Gastroesophageal sphincter (tissue), 4 donors: ENCODE measurements at regions not wholly inside any gene's neighbourhood (a gene's known extent, or its start where the extent isn't known, plus 50 kb on each side); places are given as distances from the start of the nearest gene placed in this dataset.
"Not testable (repeated sequence)": the region's sequence is repeated elsewhere in the genome, so short reads cannot be mapped to it uniquely, and the experiment has no call there.

ENCODE experiments used
- ATAC-seq: fragments of 150-250 bp; one replicate; pipeline ENCODE4 v1.9.1; 2016; ENCODE audit warnings: mild to moderate bottlenecking, moderate library complexity
- H3K27ac ChIP-seq, 4 donors: fragments of 200-600 bp; sonication (generic) in 3 of 4; 1 replicate in 3 of 4; 2 replicates in 1 of 4; pipeline ENCODE4 v1.5.1; 2016 to 2019
- H3K27me3 ChIP-seq: fragments of 200-600 bp; sonication (generic); one replicate; pipeline ENCODE4 v1.5.1; 2019
- H3K36me3 ChIP-seq, 2 donors: fragments of 200-600 bp; sonication (generic); one replicate each; pipeline ENCODE4 v1.5.1; 2019; ENCODE audit warnings: control low read depth in 1 of 2
- H3K4me1 ChIP-seq, 3 donors: fragments of 200-600 bp; sonication (generic); 1 replicate in 2 of 3; 2 replicates in 1 of 3; pipeline ENCODE4 v1.5.1; 2016 to 2019; ENCODE audit warnings: control low read depth in 2 of 3
- H3K4me3 ChIP-seq, 2 donors: fragments of 200-600 bp; sonication (generic); one replicate each; pipeline ENCODE4 v1.5.1; 2019; ENCODE audit warnings: mild to moderate bottlenecking in 1 of 2, moderate library complexity in 1 of 2
- H3K9me3 ChIP-seq, 3 donors: fragments of 200-600 bp; sonication (generic); one replicate each; pipeline ENCODE4 v1.5.1; 2017 to 2019; ENCODE audit warnings: control low read depth in 2 of 3
- EP300 ChIP-seq: sonication (generic); formaldehyde crosslinking; IDR thresholded peaks from one replicate; pipeline ENCODE4 v1.6.1; 2017; ENCODE audit warnings: antibody characterized with exemption, mild to moderate bottlenecking
- POLR2A ChIP-seq, 2 donors: fragments of 450-650 bp; IDR thresholded peaks; one replicate each; pipeline ENCODE4 v1.6.1; 2017; ENCODE audit warnings: antibody characterized with exemption in 2 of 2, mild to moderate bottlenecking in 2 of 2, moderate library complexity in 1 of 2
- POLR2AphosphoS5 ChIP-seq: sonication (generic); formaldehyde crosslinking; IDR thresholded peaks from one replicate; pipeline ENCODE4 v1.6.1; 2017; ENCODE audit warnings: antibody characterized with exemption
- WGBS, 2 donors: methylation state at CpG; one replicate each; pipeline ENCODE4 v1.1.5; 2018; ENCODE audit warnings: low coverage in 1 of 2; 5-methylcytosine and 5-hydroxymethylcytosine counted together
- TF ChIP-seq, protein P1 (sequence below), 4 experiments: fragments of 200-600 bp in 2 of 4; fragments of 450-650 bp in 2 of 4; sonication (generic) in 1 of 4; IDR thresholded peaks; one replicate each; pipeline ENCODE4 v1.5.1; 2017 to 2019; ENCODE audit warnings: antibody characterized with exemption in 4 of 4, mild to moderate bottlenecking in 2 of 4, moderate library complexity in 2 of 4

DNA sequence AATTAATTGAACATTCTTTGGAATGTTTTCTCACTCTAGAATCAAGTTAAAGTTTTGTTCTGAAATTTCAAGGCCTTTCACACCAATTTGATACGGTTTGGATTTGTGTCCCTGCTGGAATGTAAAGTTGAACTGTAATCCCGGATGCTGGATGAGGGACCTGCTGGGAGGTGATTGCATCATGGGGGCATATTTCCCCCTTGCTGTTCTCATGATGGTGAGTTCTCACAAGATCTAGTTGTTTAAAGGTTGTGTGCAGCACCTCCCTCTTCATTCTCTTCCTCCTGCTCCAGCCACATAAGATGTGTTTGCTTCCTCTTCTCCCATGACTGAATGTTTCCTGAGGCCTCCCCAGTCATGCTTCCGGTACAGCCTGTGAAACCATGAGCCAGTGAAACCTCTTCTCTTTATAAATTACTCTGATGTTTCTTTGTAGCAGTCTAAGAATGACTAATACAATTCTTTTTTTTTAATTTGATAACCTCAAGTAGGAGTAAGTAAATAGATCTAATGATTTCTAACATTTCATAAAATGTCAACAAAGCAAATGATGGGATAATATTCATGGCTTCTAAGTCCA lies 144.2 kb upstream of the CDH7 start:
- Histone ChIP-seq H3K4me1 (no peaks in the 10 kb centered on the region), H3K4me3 (no peak overlapping the region), H3K36me3 (no peaks in the 10 kb centered on the region), H3K9me3 (no peaks in the 10 kb centered on the region), H3K27me3 (no peaks in the 10 kb centered on the region), H3K27ac (no peak overlapping the region)
- WGBS, 2 donors, result 80 to 81% methylated on average over 3 of the region's 3 CpGs
- no peak for TF ChIP-seq POLR2AphosphoS5
- TF ChIP-seq, protein P1, sequence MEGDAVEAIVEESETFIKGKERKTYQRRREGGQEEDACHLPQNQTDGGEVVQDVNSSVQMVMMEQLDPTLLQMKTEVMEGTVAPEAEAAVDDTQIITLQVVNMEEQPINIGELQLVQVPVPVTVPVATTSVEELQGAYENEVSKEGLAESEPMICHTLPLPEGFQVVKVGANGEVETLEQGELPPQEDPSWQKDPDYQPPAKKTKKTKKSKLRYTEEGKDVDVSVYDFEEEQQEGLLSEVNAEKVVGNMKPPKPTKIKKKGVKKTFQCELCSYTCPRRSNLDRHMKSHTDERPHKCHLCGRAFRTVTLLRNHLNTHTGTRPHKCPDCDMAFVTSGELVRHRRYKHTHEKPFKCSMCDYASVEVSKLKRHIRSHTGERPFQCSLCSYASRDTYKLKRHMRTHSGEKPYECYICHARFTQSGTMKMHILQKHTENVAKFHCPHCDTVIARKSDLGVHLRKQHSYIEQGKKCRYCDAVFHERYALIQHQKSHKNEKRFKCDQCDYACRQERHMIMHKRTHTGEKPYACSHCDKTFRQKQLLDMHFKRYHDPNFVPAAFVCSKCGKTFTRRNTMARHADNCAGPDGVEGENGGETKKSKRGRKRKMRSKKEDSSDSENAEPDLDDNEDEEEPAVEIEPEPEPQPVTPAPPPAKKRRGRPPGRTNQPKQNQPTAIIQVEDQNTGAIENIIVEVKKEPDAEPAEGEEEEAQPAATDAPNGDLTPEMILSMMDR (IDR thresholded peaks at IDR 0.05), result no peak
- TF ChIP-seq POLR2A (IDR thresholded peaks at IDR 0.05), result no peak
- no peak for TF ChIP-seq EP300
- no peak for ATAC-seq

DNA sequence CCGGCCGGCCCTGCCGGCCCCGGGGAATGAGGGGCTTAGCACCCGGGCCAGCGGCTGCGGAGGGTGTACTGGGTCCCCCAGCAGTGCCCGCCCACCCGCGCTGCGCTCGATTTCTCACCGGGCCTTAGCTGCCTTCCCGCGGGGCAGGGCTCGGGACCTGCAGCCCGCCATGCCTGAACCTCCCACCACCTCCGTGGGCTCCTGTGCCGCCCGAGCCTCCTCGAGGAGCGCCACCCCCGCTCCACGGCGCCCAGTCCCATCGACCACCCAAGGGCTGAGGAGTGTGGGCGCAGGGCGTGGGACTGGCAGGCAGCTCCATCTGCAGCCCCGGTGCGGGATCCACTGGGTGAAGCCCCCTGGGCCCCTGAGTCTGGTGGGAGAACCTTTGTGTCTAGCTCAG lies 145.5 kb upstream of the CDH7 start:
- WGBS, 2 donors, result no CpG with 5 or more reads among the region's 30 CpGs
- ATAC-seq, result not testable (repeated sequence)

DNA sequence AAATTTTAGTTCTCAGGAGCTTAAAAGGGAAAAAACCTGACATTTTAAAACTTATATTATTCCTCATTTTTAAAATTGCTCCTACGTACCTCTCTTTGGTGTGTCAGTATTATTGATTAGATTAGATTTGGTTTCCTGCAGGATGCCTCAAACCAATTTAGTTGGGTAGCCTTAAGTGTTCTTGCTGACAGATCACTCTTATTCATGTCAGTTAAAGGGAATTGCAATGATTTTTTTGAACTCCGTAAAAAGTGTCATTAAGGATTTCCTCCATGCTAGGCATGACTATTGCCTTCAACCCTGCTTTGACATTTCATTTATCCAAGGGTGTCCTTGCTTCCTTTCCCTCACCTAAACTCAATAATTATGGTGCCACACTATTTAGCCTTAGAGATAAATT lies 149.0 kb upstream of the CDH7 start:
- Histone ChIP-seq H3K27ac (no peak overlapping the region), H3K27me3 (no peaks in the 10 kb centered on the region), H3K4me3 (no peak overlapping the region), H3K36me3 (no peaks in the 10 kb centered on the region), H3K4me1 (no peaks in the 10 kb centered on the region), H3K9me3 (no peaks in the 10 kb centered on the region)
- TF ChIP-seq, protein P1 (IDR thresholded peaks at IDR 0.05), result no peak
- TF ChIP-seq POLR2A (IDR thresholded peaks at IDR 0.05) (no peak), EP300 (no peak), POLR2AphosphoS5 (no peak)
- no peak for ATAC-seq
- WGBS, 2 donors, result 29 to 58% methylated on average over 2 of the region's 2 CpGs

More for the DNA sequence above, 145.5 kb upstream of the CDH7 start:
- not testable (repeated sequence) for H3K36me3 ChIP-seq, H3K27ac ChIP-seq, H3K4me1 ChIP-seq, H3K27me3 ChIP-seq, H3K9me3 ChIP-seq, H3K4me3 ChIP-seq

DNA sequence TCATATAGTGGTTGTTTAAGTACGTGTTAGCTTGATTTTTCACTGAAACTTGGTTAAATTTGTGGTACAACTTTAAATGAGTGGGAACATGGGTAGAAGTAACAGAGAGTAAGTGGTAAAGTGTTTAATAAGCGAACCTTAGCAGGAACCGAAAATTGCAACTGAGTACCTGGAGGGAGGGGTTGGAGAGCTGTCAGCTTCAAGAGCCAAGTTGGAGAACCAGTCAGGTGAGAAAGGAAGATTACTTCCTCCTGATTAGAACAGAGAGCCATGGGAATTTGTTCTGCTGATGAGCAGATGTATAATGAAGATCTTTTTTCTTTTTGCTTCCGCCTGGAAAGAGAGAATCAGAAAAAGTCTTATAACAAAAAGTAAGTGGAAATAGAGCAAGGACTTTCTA lies 158.4 kb upstream of the CDH7 start:
- no peak overlapping the region for H3K27ac ChIP-seq
- no peaks in the 10 kb centered on the region for H3K9me3 ChIP-seq
- TF ChIP-seq POLR2AphosphoS5 (no peak), EP300 (no peak), POLR2A (IDR thresholded peaks at IDR 0.05) (no peak)
- TF ChIP-seq, protein P1 (IDR thresholded peaks at IDR 0.05), result no peak
- H3K36me3 ChIP-seq, result no peaks in the 10 kb centered on the region
- H3K4me1 ChIP-seq, result no peaks in the 10 kb centered on the region
- ATAC-seq, result no peak
- 45 to 62% methylated on average over 3 to 4 of the region's 4 CpGs for WGBS, 2 donors
- H3K27me3 ChIP-seq, result no peaks in the 10 kb centered on the region
- no peak overlapping the region for H3K4me3 ChIP-seq

DNA sequence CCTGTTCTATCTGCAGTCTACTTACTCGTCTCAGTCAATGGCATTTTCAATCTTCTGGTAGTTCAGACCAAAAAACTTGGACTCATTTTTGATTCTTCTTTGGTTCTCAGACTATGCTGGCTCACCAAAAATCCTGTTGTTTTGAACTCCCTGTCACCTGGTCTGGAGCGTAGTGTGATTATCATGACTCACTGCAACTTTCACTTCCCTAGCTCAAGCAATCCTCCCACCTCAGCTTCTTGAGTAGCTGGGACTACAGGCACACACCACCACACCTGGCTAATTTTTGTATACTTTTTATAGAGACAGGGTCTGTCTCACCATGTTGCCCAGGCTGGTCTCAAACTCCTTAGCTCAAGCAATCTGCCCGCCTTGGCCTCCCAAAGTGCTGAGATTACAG lies 163.3 kb upstream of the CDH7 start:
- whole genome bisulfite sequencing, 2 donors, result 80 to 91% methylated on average over 2 to 3 of the region's 3 CpGs
- TF ChIP-seq EP300 (no peak), POLR2AphosphoS5 (no peak), POLR2A (IDR thresholded peaks at IDR 0.05) (no peak)
- TF ChIP-seq, protein P1 (IDR thresholded peaks at IDR 0.05), result no peak

DNA sequence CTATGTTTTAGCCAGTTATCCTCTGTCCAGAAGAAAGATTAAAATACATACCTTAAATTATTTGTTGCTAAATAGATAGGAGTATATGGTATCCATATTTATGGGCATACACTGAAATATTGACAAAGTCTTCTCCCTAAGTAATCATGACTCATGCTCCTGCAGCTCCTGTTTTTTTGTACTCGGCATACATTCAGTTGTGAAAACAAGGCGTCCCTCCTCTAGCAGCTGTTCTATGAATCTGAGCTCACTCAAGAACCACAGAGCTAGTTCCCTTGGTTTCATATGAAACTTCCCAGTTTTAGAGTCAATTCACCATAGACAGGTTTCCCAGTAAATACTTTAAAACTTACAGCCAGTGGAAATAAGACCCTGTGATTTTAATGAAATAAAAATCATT lies 168.7 kb upstream of the CDH7 start:
- not testable (repeated sequence) for H3K9me3 ChIP-seq, H3K27ac ChIP-seq, H3K36me3 ChIP-seq, ATAC-seq, H3K4me3 ChIP-seq, H3K27me3 ChIP-seq, H3K4me1 ChIP-seq
- WGBS, 2 donors, result 80% methylated on average over 1 of the region's 2 CpGs; no CpG with 5 or more reads in 1 of the 2 donors

More for the DNA sequence above, 163.3 kb upstream of the CDH7 start:
- no peaks in the 10 kb centered on the region for H3K4me1 ChIP-seq
- no peaks in the 10 kb centered on the region for H3K9me3 ChIP-seq
- H3K27me3 ChIP-seq, result no peaks in the 10 kb centered on the region
- no peak overlapping the region for H3K27ac ChIP-seq
- H3K36me3 ChIP-seq, result no peaks in the 10 kb centered on the region
- H3K4me3 ChIP-seq, result no peak overlapping the region
- ATAC-seq, result no peak
